Lower leg skin (tissue), 4 donors: ENCODE measurements at regions not wholly inside any gene's neighbourhood (a gene's known extent, or its start where the extent isn't known, plus 50 kb on each side); places are given as distances from the start of the nearest gene placed in this dataset.

Experiments
- DNase-seq, 2 donors: peaks; one replicate each; pipeline ENCODE4 v3.0.0-alpha.2; 2019; ENCODE audit warnings: low spot score in 2 of 2
- H3K4me3 ChIP-seq: fragments of 200-600 bp; sonication (generic); 2 replicates; pipeline ENCODE4 v1.5.1; 2017; ENCODE audit warnings: mild to moderate bottlenecking, low read depth; ENCODE audit not compliant: poor library complexity, severe bottlenecking
- CTCF ChIP-seq, 3 donors: fragments of 450-650 bp; IDR thresholded peaks; one replicate each; pipeline ENCODE4 v1.5.1; 2016; ENCODE audit warnings: antibody characterized with exemption in 3 of 3, mild to moderate bottlenecking in 3 of 3, moderate library complexity in 2 of 3
- POLR2A ChIP-seq, 2 donors: fragments of 450-650 bp; IDR thresholded peaks; one replicate each; pipeline ENCODE4 v1.6.1; 2016 to 2017; ENCODE audit warnings: antibody characterized with exemption in 2 of 2, mild to moderate bottlenecking in 1 of 2, moderate library complexity in 1 of 2
- WGBS, 2 donors: methylation state at CpG; one replicate each; pipeline ENCODE4 v1.1.5; 2018; 5-methylcytosine and 5-hydroxymethylcytosine counted together
- intact Hi-C: fragments of 100-400 bp; cut with DNase I; formaldehyde crosslinking; loops from one replicate; pipeline ENCODE4 v1.15.0; 2023; ENCODE audit warnings: low total_unique reads

- no peak for TF ChIP-seq POLR2A (IDR thresholded peaks at IDR 0.05)
- no peak for TF ChIP-seq CTCF (IDR thresholded peaks at IDR 0.05)
- no peak for DNase-seq
- 81 to 83% methylated on average over 3 of the region's 3 CpGs for WGBS, 2 donors
- H3K4me3 ChIP-seq = no peak overlapping the region
- intact Hi-C loops = no loop called here
Observed at GRCh38 chr2:133823226-133823550, 254.9 kb upstream of the NCKAP5 start.

GRCh38 chr2:133824869-133825268, 256.6 kb upstream of the NCKAP5 start:
- DNase-seq = no peak
- WGBS, 2 donors = 88 to 94% methylated on average over 1 of the region's 1 CpG
- no peak for TF ChIP-seq POLR2A (IDR thresholded peaks at IDR 0.05)
- TF ChIP-seq CTCF (IDR thresholded peaks at IDR 0.05) = no peak
- no peak overlapping the region for H3K4me3 ChIP-seq
- intact Hi-C loops = no loop called here

- intact Hi-C loops = no loop called here
- no peak overlapping the region for H3K4me3 ChIP-seq
- TF ChIP-seq POLR2A (IDR thresholded peaks at IDR 0.05) (no peak), CTCF (IDR thresholded peaks at IDR 0.05) (no peak)
- WGBS, 2 donors = 92% methylated on average over 6 of the region's 6 CpGs
- no peak for DNase-seq
Observed at GRCh38 chr2:133825778-133826177, 257.5 kb upstream of the NCKAP5 start.

GRCh38 chr2:133828913-133829312, 260.6 kb upstream of the NCKAP5 start:
- no peak for TF ChIP-seq POLR2A (IDR thresholded peaks at IDR 0.05)
- no peak for TF ChIP-seq CTCF (IDR thresholded peaks at IDR 0.05)
- intact Hi-C loops = no loop called here
- no peak for DNase-seq
- WGBS, 2 donors = 46 to 59% methylated on average over 2 of the region's 2 CpGs
- H3K4me3 ChIP-seq = no peak overlapping the region

- no peak for TF ChIP-seq CTCF (IDR thresholded peaks at IDR 0.05)
- no peak for TF ChIP-seq POLR2A (IDR thresholded peaks at IDR 0.05)
- intact Hi-C loops = no loop called here
- WGBS, 2 donors = 34 to 39% methylated on average over 3 of the region's 3 CpGs
- no peak overlapping the region for H3K4me3 ChIP-seq
- no peak for DNase-seq
Observed at GRCh38 chr2:133829450-133830020, 261.3 kb upstream of the NCKAP5 start.

- TF ChIP-seq POLR2A (IDR thresholded peaks at IDR 0.05) (no peak), CTCF (IDR thresholded peaks at IDR 0.05) (no peak)
- intact Hi-C loops = no loop called here
- no peak for DNase-seq
- WGBS, 2 donors = 59 to 63% methylated on average over 1 of the region's 1 CpG
- no peak overlapping the region for H3K4me3 ChIP-seq
Observed at GRCh38 chr2:133833746-133834145, 265.5 kb upstream of the NCKAP5 start.
